Activated naive CD8-positive, alpha-beta T cell (primary cell): ENCODE measurements at regions not wholly inside any gene's neighbourhood (a gene's known extent, or its start where the extent isn't known, plus 50 kb on each side); places are given as distances from the start of the nearest gene placed in this dataset.
"Not testable (repeated sequence)": the region's sequence is repeated elsewhere in the genome, so short reads cannot be mapped to it uniquely, and the experiment has no call there.

ENCODE experiments used
- H3K27ac Mint-ChIP-seq: one replicate; pipeline ENCODE4 v1.8.0; 2021; ENCODE audit warnings: mixed read lengths
- H3K27me3 Mint-ChIP-seq: one replicate; pipeline ENCODE4 v1.8.0; 2021; ENCODE audit warnings: mixed read lengths
- H3K36me3 Mint-ChIP-seq: one replicate; pipeline ENCODE4 v1.8.0; 2021; ENCODE audit warnings: mixed read lengths
- H3K4me1 Mint-ChIP-seq: one replicate; pipeline ENCODE4 v1.8.0; 2021; ENCODE audit warnings: low read depth, mixed read lengths
- H3K4me3 Mint-ChIP-seq: one replicate; pipeline ENCODE4 v1.8.0; 2021; ENCODE audit warnings: mild to moderate bottlenecking, mixed read lengths
- H3K9me3 Mint-ChIP-seq: one replicate; pipeline ENCODE4 v1.8.0; 2021; ENCODE audit warnings: low read depth, mixed read lengths

DNA sequence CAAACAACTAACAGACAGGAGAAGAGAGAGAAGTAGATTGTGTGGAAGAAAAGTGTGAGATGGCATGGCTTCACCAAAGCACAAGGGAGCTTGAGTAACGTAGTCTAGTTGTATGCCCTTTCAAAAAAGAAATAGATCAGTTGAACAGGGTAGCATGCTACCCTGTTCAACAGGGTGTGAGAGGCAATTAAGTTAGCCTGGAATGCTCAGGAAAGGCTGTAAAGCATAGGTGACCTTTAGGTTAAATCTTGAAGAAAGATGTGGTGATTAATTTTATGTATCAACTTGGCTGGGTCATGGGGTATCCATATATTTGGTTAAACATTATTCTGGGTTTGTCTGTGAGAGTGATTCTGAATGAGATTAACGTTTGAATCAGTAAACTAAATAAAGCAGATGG, 61.8 kb upstream of the ZC3H15 start:
- no peaks in the 10 kb centered on the region for H3K27me3 Mint-ChIP-seq
- no peak overlapping the region for H3K4me3 Mint-ChIP-seq
- peaks cover 8% of the 10 kb centered on the region for H3K36me3 Mint-ChIP-seq
- no peak overlapping the region for H3K27ac Mint-ChIP-seq
- peaks cover 9% of the 10 kb centered on the region for H3K4me1 Mint-ChIP-seq
- no peaks in the 10 kb centered on the region for H3K9me3 Mint-ChIP-seq

- Mint-ChIP-seq H3K36me3 (peaks cover 5% of the 10 kb centered on the region), H3K27ac (no peak overlapping the region), H3K4me3 (no peak overlapping the region), H3K27me3 (no peaks in the 10 kb centered on the region), H3K4me1 (peaks cover 9% of the 10 kb centered on the region), H3K9me3 (no peaks in the 10 kb centered on the region)
Measured at GRCh38 chr2:186425576-186425975, 60.5 kb upstream of the ZC3H15 start.

DNA sequence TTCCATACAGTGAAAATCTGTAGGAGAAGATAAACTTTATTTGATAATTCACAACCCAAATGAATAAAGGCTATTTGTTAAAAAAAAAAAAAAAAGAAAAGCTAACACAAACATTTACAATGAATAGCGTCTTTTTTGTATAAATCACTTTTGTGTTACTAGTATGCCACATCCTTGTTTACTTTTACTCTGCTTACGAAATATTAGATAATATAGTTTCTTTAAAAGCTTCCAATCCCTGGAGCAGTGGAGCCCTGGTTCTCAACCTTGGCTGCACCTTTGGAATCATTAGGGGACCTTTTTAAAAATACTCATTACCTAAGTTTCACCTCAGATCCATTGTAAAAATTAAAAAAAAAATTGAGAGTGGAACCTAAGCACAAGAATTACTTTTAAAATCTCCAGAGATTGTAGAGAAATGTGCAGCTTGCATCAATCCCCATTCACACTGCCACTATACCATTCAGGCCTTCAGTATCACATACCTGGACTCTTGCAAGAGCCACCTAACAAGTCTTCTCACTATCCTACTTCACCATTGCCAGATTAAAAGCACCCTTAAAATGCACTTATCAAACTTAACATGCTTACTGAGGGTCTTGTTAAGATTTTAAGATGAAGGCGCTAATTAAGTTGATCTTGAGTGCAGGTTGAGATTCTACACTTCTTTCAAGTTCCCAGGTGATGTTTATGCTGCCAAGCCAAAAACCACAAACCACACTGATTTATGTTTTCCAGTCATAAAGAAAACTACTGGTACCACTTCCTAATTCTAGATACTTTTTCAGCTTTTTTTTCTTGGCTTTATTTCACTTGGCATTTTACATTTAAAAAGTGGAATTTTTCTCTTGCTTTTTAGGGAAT, 59.7 kb upstream of the ZC3H15 start:
- H3K9me3 Mint-ChIP-seq: no peaks in the 10 kb centered on the region
- peaks cover 9% of the 10 kb centered on the region for H3K4me1 Mint-ChIP-seq
- peaks cover 6% of the 10 kb centered on the region for H3K36me3 Mint-ChIP-seq
- H3K27me3 Mint-ChIP-seq: no peaks in the 10 kb centered on the region
- no peak overlapping the region for H3K27ac Mint-ChIP-seq
- no peak overlapping the region for H3K4me3 Mint-ChIP-seq

- not testable (repeated sequence) for H3K4me3 Mint-ChIP-seq, H3K9me3 Mint-ChIP-seq, H3K36me3 Mint-ChIP-seq, H3K4me1 Mint-ChIP-seq, H3K27me3 Mint-ChIP-seq, H3K27ac Mint-ChIP-seq
Measured at GRCh38 chr2:186427017-186427350, 59.1 kb upstream of the ZC3H15 start.

- H3K27me3 Mint-ChIP-seq: no peaks in the 10 kb centered on the region
- no peaks in the 10 kb centered on the region for H3K9me3 Mint-ChIP-seq
- H3K4me1 Mint-ChIP-seq: peaks cover 9% of the 10 kb centered on the region
- no peak overlapping the region for H3K27ac Mint-ChIP-seq
- H3K36me3 Mint-ChIP-seq: peaks cover 10% of the 10 kb centered on the region
- no peak overlapping the region for H3K4me3 Mint-ChIP-seq
Measured at GRCh38 chr2:186427970-186428369, 58.1 kb upstream of the ZC3H15 start.

GRCh38 chr2:186429104-186429503, 57.0 kb upstream of the ZC3H15 start:
- no peak overlapping the region for H3K27ac Mint-ChIP-seq
- H3K4me1 Mint-ChIP-seq: peaks cover 9% of the 10 kb centered on the region
- peaks cover 6% of the 10 kb centered on the region for H3K36me3 Mint-ChIP-seq
- no peaks in the 10 kb centered on the region for H3K9me3 Mint-ChIP-seq
- no peak overlapping the region for H3K4me3 Mint-ChIP-seq
- H3K27me3 Mint-ChIP-seq: no peaks in the 10 kb centered on the region

- H3K4me3 Mint-ChIP-seq: no peak overlapping the region
- H3K9me3 Mint-ChIP-seq: no peaks in the 10 kb centered on the region
- no peak overlapping the region for H3K27ac Mint-ChIP-seq
- peaks cover 16% of the 10 kb centered on the region for H3K36me3 Mint-ChIP-seq
- no peaks in the 10 kb centered on the region for H3K27me3 Mint-ChIP-seq
- peaks cover 7% of the 10 kb centered on the region for H3K4me1 Mint-ChIP-seq
Measured at GRCh38 chr2:186431306-186431705, 54.8 kb upstream of the ZC3H15 start.

DNA sequence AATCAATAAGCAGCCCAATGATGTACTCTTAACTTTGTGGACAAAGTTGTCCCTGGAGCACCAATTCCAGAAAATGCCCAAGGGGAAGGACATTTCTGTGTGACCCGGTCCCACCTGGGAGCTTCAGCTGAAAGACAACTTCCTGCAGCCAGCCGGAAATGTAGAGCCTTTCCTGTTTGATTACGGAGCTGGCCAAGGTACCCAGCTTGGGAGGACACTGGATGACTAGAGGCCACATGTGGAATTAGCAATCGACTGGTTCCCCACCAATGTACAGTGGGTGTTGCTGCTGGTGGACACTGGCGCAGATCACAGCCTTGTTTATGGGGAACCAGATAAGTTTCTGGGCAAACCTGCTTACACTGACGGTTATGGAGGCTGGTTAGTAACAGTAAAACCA, 53.0 kb upstream of the ZC3H15 start:
- Mint-ChIP-seq H3K36me3 (peaks cover 28% of the 10 kb centered on the region), H3K4me3 (no peak overlapping the region), H3K27ac (no peak overlapping the region), H3K4me1 (no peaks in the 10 kb centered on the region), H3K9me3 (no peaks in the 10 kb centered on the region), H3K27me3 (no peaks in the 10 kb centered on the region)

- peaks cover 34% of the 10 kb centered on the region for H3K36me3 Mint-ChIP-seq
- H3K27ac Mint-ChIP-seq: no peak overlapping the region
- no peak overlapping the region for H3K4me3 Mint-ChIP-seq
- H3K27me3 Mint-ChIP-seq: no peaks in the 10 kb centered on the region
- H3K9me3 Mint-ChIP-seq: peaks cover 2% of the 10 kb centered on the region
- no peaks in the 10 kb centered on the region for H3K4me1 Mint-ChIP-seq
Measured at GRCh38 chr2:186433777-186434432, 52.2 kb upstream of the ZC3H15 start.
